Loucy (cell line): ENCODE measurements at regions not wholly inside any gene's neighbourhood (a gene's known extent, or its start where the extent isn't known, plus 50 kb on each side); places are given as distances from the start of the nearest gene placed in this dataset.

Source experiments
- EZH2phosphoT487 ChIP-seq: fragments of 200-600 bp; IDR thresholded peaks from 2 replicates; pipeline ENCODE4 v1.6.1; 2018; ENCODE audit warnings: antibody characterized with exemption, mild to moderate bottlenecking, moderate library complexity, borderline replicate concordance
- TF ChIP-seq, protein P1 (sequence below): fragments of 200-600 bp; sonication (generic); conservative IDR thresholded peaks from 2 replicates; pipeline ENCODE4 v1.5.1; 2014; ENCODE audit warnings: mild to moderate bottlenecking, antibody characterized with exemption, low read length

DNA sequence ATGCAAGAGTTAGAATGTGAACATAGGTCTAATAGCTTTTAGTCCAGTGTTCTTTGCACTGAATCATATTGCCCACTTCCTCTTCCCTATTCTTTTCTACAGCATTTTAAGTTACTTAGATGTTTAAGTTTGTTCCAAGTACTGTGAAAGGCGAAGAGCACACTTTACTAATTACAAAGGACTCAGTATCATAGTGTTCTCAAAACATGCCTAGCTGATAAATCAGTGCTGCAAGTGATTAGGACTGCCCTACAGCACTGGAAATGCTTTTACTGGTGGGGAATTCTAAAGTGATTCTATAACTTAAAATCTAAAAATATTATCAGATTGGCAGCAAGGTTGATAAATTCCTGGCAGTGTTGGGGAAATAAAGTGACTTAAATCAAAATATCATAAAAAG, 177.9 kb upstream of the KCNN2 start:
- TF ChIP-seq, protein P1, sequence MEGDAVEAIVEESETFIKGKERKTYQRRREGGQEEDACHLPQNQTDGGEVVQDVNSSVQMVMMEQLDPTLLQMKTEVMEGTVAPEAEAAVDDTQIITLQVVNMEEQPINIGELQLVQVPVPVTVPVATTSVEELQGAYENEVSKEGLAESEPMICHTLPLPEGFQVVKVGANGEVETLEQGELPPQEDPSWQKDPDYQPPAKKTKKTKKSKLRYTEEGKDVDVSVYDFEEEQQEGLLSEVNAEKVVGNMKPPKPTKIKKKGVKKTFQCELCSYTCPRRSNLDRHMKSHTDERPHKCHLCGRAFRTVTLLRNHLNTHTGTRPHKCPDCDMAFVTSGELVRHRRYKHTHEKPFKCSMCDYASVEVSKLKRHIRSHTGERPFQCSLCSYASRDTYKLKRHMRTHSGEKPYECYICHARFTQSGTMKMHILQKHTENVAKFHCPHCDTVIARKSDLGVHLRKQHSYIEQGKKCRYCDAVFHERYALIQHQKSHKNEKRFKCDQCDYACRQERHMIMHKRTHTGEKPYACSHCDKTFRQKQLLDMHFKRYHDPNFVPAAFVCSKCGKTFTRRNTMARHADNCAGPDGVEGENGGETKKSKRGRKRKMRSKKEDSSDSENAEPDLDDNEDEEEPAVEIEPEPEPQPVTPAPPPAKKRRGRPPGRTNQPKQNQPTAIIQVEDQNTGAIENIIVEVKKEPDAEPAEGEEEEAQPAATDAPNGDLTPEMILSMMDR, result no peak
- TF ChIP-seq EZH2phosphoT487, result no peak
